Upper lobe of right lung (tissue), 1 donor: ENCODE measurements at regions not wholly inside any gene's neighbourhood (a gene's known extent, or its start where the extent isn't known, plus 50 kb on each side); places are given as distances from the start of the nearest gene placed in this dataset.

Experiments
- ATAC-seq: fragments of 200-7000 bp; cut with Tn5 transposase; one replicate; pipeline ENCODE4 v1.9.1; 2020; ENCODE audit warnings: mild to moderate bottlenecking, moderate library complexity
- DNase-seq: peaks from one replicate; pipeline ENCODE4 v3.0.0-alpha.2; 2020
- H3K27ac ChIP-seq: fragments of 200-600 bp; one replicate; pipeline ENCODE4 v1.8.0; 2022
- H3K27me3 ChIP-seq: fragments of 200-600 bp; one replicate; pipeline ENCODE4 v1.8.0; 2022; ENCODE audit warnings: mild to moderate bottlenecking
- H3K36me3 ChIP-seq: fragments of 200-600 bp; one replicate; pipeline ENCODE4 v1.8.0; 2022
- H3K4me1 ChIP-seq: fragments of 200-600 bp; one replicate; pipeline ENCODE4 v1.8.0; 2022
- H3K4me3 ChIP-seq: fragments of 200-600 bp; one replicate; pipeline ENCODE4 v1.8.0; 2022; ENCODE audit warnings: mild to moderate bottlenecking
- H3K9me3 ChIP-seq: fragments of 200-600 bp; one replicate; pipeline ENCODE4 v1.8.0; 2022
- CTCF ChIP-seq: fragments of 200-600 bp; IDR thresholded peaks from one replicate; pipeline ENCODE4 v1.8.0; 2022; ENCODE audit warnings: antibody characterized with exemption
- intact Hi-C: fragments of 100-400 bp; cut with DNase I; formaldehyde crosslinking; loops from one replicate; pipeline ENCODE4 v1.11.0; 2022
- donor health status: DM: no; HTN: yes; CAD: no; lungs with severe emphysema.

GRCh38 chr2:120897399-120897798, 161.7 kb downstream of the GLI2 start:
- no peak for ATAC-seq
- Histone ChIP-seq H3K9me3 (no peaks in the 10 kb centered on the region), H3K27ac (no peak overlapping the region), H3K4me3 (no peak overlapping the region), H3K27me3 (no peaks in the 10 kb centered on the region), H3K4me1 (no peaks in the 10 kb centered on the region), H3K36me3 (no peaks in the 10 kb centered on the region)
- intact Hi-C loops, result no loop called here
- DNase-seq, result no peak
- no peak for TF ChIP-seq CTCF

- Histone ChIP-seq H3K4me3 (no peak overlapping the region), H3K4me1 (no peaks in the 10 kb centered on the region), H3K36me3 (no peaks in the 10 kb centered on the region), H3K27me3 (no peaks in the 10 kb centered on the region), H3K9me3 (no peaks in the 10 kb centered on the region), H3K27ac (no peak overlapping the region)
- no peak for TF ChIP-seq CTCF
- ATAC-seq (no peak), DNase-seq (no peak)
- intact Hi-C loops, result no loop called here
Measured at GRCh38 chr2:120898496-120898895, 162.8 kb downstream of the GLI2 start.

- intact Hi-C loops, result no loop called here
- no peak for DNase-seq
- H3K4me1 ChIP-seq, result no peaks in the 10 kb centered on the region
Measured at GRCh38 chr2:120898961-120899750, 163.5 kb downstream of the GLI2 start.

GRCh38 chr2:120899771-120900170, 164.1 kb downstream of the GLI2 start:
- H3K36me3 ChIP-seq, result no peaks in the 10 kb centered on the region
- no peaks in the 10 kb centered on the region for H3K9me3 ChIP-seq
- no peaks in the 10 kb centered on the region for H3K4me1 ChIP-seq
- intact Hi-C loops, result no loop called here
- H3K27me3 ChIP-seq, result no peaks in the 10 kb centered on the region
- no peak for TF ChIP-seq CTCF
- no peak overlapping the region for H3K4me3 ChIP-seq
- ATAC-seq, result no peak
- DNase-seq, result no peak
- H3K27ac ChIP-seq, result no peak overlapping the region

More at GRCh38 chr2:120898961-120899750, 163.5 kb downstream of the GLI2 start:
- no peak for TF ChIP-seq CTCF
- Histone ChIP-seq H3K9me3 (no peaks in the 10 kb centered on the region), H3K4me3 (no peak overlapping the region), H3K36me3 (no peaks in the 10 kb centered on the region), H3K27me3 (no peaks in the 10 kb centered on the region), H3K27ac (no peak overlapping the region)
- ATAC-seq, result peak; percentile 24

GRCh38 chr2:120901201-120901600, 165.5 kb downstream of the GLI2 start:
- Histone ChIP-seq H3K9me3 (no peaks in the 10 kb centered on the region), H3K27ac (no peak overlapping the region), H3K4me3 (no peak overlapping the region), H3K27me3 (no peaks in the 10 kb centered on the region), H3K36me3 (no peaks in the 10 kb centered on the region), H3K4me1 (no peaks in the 10 kb centered on the region)
- TF ChIP-seq CTCF, result no peak
- DNase-seq (no peak), ATAC-seq (no peak)
- intact Hi-C loops, result no loop called here
